Hepatocyte (in vitro differentiated cells): ENCODE measurements at regions not wholly inside any gene's neighbourhood (a gene's known extent, or its start where the extent isn't known, plus 50 kb on each side); places are given as distances from the start of the nearest gene placed in this dataset.

Source experiments
- DNase-seq: peaks from one replicate; pipeline ENCODE4 v3.0.0-alpha.2; 2016; ENCODE audit warnings: low spot score
- H2AFZ ChIP-seq: fragments of 200-600 bp; sonication (generic); 2 replicates; pipeline ENCODE4 v1.6.0; 2016; ENCODE audit warnings: antibody characterized with exemption, mild to moderate bottlenecking
- H3K27ac ChIP-seq: fragments of 200-600 bp; sonication (generic); 2 replicates; pipeline ENCODE4 v1.5.1; 2016; ENCODE audit warnings: mild to moderate bottlenecking
- H3K27me3 ChIP-seq: fragments of 200-600 bp; sonication (generic); 2 replicates; pipeline ENCODE4 v1.6.1; 2016
- H3K36me3 ChIP-seq: fragments of 200-600 bp; sonication (generic); replicated peaks from 2 replicates; pipeline ENCODE4 v1.5.1; 2016; ENCODE audit warnings: low read depth; ENCODE audit not compliant: insufficient read depth
- H3K4me1 ChIP-seq: fragments of 200-600 bp; sonication (generic); 2 replicates; pipeline ENCODE4 v1.5.1; 2016; ENCODE audit warnings: mild to moderate bottlenecking, moderate library complexity; ENCODE audit not compliant: insufficient read depth
- H3K4me2 ChIP-seq: fragments of 200-600 bp; sonication (generic); 2 replicates; pipeline ENCODE4 v1.6.0; 2016
- H3K4me3 ChIP-seq: fragments of 200-600 bp; sonication (generic); 2 replicates; pipeline ENCODE4 v1.5.1; 2016; ENCODE audit warnings: mild to moderate bottlenecking
- H3K79me2 ChIP-seq: fragments of 200-600 bp; sonication (generic); 2 replicates; pipeline ENCODE4 v1.6.0; 2017; ENCODE audit warnings: mild to moderate bottlenecking
- H3K9me2 ChIP-seq: fragments of 200-600 bp; sonication (generic); replicated peaks from 2 replicates; pipeline ENCODE4 v1.6.0; 2017; ENCODE audit warnings: mild to moderate bottlenecking; ENCODE audit not compliant: insufficient read depth
- H3K9me3 ChIP-seq: fragments of 200-600 bp; sonication (generic); 2 replicates; pipeline ENCODE4 v1.5.1; 2016; ENCODE audit warnings: low read depth, mild to moderate bottlenecking
- H4K20me1 ChIP-seq: fragments of 200-600 bp; sonication (generic); 2 replicates; pipeline ENCODE4 v1.6.0; 2016; ENCODE audit warnings: mild to moderate bottlenecking; ENCODE audit not compliant: insufficient read depth, poor library complexity, severe bottlenecking
- CTCF ChIP-seq: fragments of 200-600 bp; sonication (generic); IDR thresholded peaks from 2 replicates; pipeline ENCODE4 v1.5.1; 2016; ENCODE audit warnings: antibody characterized with exemption, mild to moderate bottlenecking; ENCODE audit not compliant: poor library complexity
- EZH2 ChIP-seq: fragments of 200-600 bp; sonication (generic); IDR thresholded peaks from 2 replicates; pipeline ENCODE4 v1.6.1; 2016; ENCODE audit warnings: antibody characterized with exemption, mild to moderate bottlenecking, borderline replicate concordance
- EZH2phosphoT487 ChIP-seq: fragments of 200-600 bp; sonication (generic); IDR thresholded peaks from one replicate; pipeline ENCODE4 v1.6.1; 2018; ENCODE audit warnings: antibody characterized with exemption, mild to moderate bottlenecking, low read depth, moderate library complexity; ENCODE audit not compliant: unreplicated experiment, severe bottlenecking
- WGBS: methylation state at CpG from one replicate; pipeline ENCODE4 v1.1.6; 2016; ENCODE audit warnings: low lambda C conversion rate; ENCODE audit errors: missing lambda C conversion rate; 5-methylcytosine and 5-hydroxymethylcytosine counted together

- no peak overlapping the region for H2AFZ ChIP-seq
- no peaks in the 10 kb centered on the region for H3K36me3 ChIP-seq
- H3K79me2 ChIP-seq = peaks cover 80% of the 10 kb centered on the region
- DNase-seq = no peak
- H3K4me3 ChIP-seq = no peak overlapping the region
- H3K27me3 ChIP-seq = no peaks in the 10 kb centered on the region
- H3K9me2 ChIP-seq = no peaks in the 10 kb centered on the region
- TF ChIP-seq CTCF = no peak
- TF ChIP-seq EZH2phosphoT487 = no peak
- TF ChIP-seq EZH2 = no peak
- H3K4me1 ChIP-seq = peaks cover 4% of the 10 kb centered on the region
- H3K27ac ChIP-seq = no peak overlapping the region
- peaks cover 27% of the 10 kb centered on the region for H4K20me1 ChIP-seq
- H3K9me3 ChIP-seq = no peaks in the 10 kb centered on the region
- 98% methylated on average over 15 of the region's 15 CpGs for WGBS
- no peak overlapping the region for H3K4me2 ChIP-seq
Observed at GRCh38 chr22:25393121-25393805, 171.2 kb upstream of the GRK3 start.

- WGBS = 94% methylated on average over 8 of the region's 8 CpGs
- no peak for DNase-seq
Observed at GRCh38 chr22:25395468-25395867, 169.0 kb upstream of the GRK3 start.

DNA sequence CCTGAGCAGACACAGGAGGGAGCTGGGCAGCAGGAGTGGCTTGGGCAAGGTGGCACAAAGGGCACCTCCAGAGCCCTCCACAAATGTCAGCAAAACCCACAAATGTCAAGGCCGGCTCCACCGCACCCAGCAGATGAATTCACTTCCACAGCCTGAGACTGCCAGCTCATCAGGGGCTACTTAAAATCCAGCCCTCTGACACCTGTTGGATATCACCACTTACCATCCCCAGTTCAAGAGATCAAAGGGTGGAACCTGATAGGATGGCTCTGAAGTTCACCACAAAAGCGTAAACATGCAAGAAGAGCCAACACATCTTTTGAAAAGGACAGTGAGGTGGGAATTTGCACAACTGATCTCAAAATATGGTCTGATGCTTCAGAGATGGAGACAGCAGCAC is 168.6 kb upstream of the GRK3 start:
- H3K79me2 ChIP-seq = peaks cover 89% of the 10 kb centered on the region
- no peak overlapping the region for H2AFZ ChIP-seq
- no peak for TF ChIP-seq EZH2
- TF ChIP-seq EZH2phosphoT487 = no peak
- no peak for TF ChIP-seq CTCF
- no peak overlapping the region for H3K4me2 ChIP-seq
- no peaks in the 10 kb centered on the region for H3K36me3 ChIP-seq
- no peaks in the 10 kb centered on the region for H3K9me3 ChIP-seq
- peaks cover 29% of the 10 kb centered on the region for H4K20me1 ChIP-seq
- H3K4me3 ChIP-seq = no peak overlapping the region
- no peaks in the 10 kb centered on the region for H3K4me1 ChIP-seq
- DNase-seq = no peak
- H3K27ac ChIP-seq = no peak overlapping the region
- WGBS = 96% methylated on average over 3 of the region's 3 CpGs
- H3K9me2 ChIP-seq = no peaks in the 10 kb centered on the region
- no peaks in the 10 kb centered on the region for H3K27me3 ChIP-seq

More at GRCh38 chr22:25395468-25395867, 169.0 kb upstream of the GRK3 start:
- H3K4me1 ChIP-seq = peaks cover 3% of the 10 kb centered on the region
- peaks cover 28% of the 10 kb centered on the region for H4K20me1 ChIP-seq
- no peaks in the 10 kb centered on the region for H3K36me3 ChIP-seq
- no peaks in the 10 kb centered on the region for H3K27me3 ChIP-seq
- H3K4me2 ChIP-seq = no peak overlapping the region
- H3K4me3 ChIP-seq = no peak overlapping the region
- no peak overlapping the region for H2AFZ ChIP-seq
- TF ChIP-seq CTCF (no peak), EZH2 (no peak), EZH2phosphoT487 (no peak)
- peaks cover 85% of the 10 kb centered on the region for H3K79me2 ChIP-seq
- no peaks in the 10 kb centered on the region for H3K9me3 ChIP-seq
- no peak overlapping the region for H3K27ac ChIP-seq
- H3K9me2 ChIP-seq = no peaks in the 10 kb centered on the region
